Vagina (tissue), 2 donors: ENCODE measurements at regions not wholly inside any gene's neighbourhood (a gene's known extent, or its start where the extent isn't known, plus 50 kb on each side); places are given as distances from the start of the nearest gene placed in this dataset.
"Not testable (repeated sequence)": the region's sequence is repeated elsewhere in the genome, so short reads cannot be mapped to it uniquely, and the experiment has no call there.

ENCODE experiments used
- CTCF ChIP-seq, 3 experiments: fragments of 450-650 bp in 2 of 3; fragments of 200-600 bp in 1 of 3; sonication (generic) in 1 of 3; IDR thresholded peaks; one replicate each; pipeline ENCODE4 v1.5.1; 2017 to 2019; ENCODE audit warnings: antibody characterized with exemption in 3 of 3, mild to moderate bottlenecking in 2 of 3, moderate library complexity in 2 of 3
- POLR2A ChIP-seq, 2 donors: fragments of 450-650 bp; IDR thresholded peaks; one replicate each; pipeline ENCODE4 v1.6.1; 2017; ENCODE audit warnings: antibody characterized with exemption in 2 of 2, mild to moderate bottlenecking in 2 of 2, moderate library complexity in 2 of 2
- POLR2AphosphoS5 ChIP-seq, 2 donors: sonication (generic); formaldehyde crosslinking; IDR thresholded peaks; one replicate each; pipeline ENCODE4 v1.9.0; 2017; ENCODE audit warnings: antibody characterized with exemption in 2 of 2, mild to moderate bottlenecking in 2 of 2, low read depth in 1 of 2; ENCODE audit not compliant: insufficient read depth in 1 of 2

GRCh38 chr5:159502116-159502515 is 171.8 kb upstream of the IL12B start:
- not testable (repeated sequence) for TF ChIP-seq CTCF (IDR thresholded peaks at IDR 0.05); POLR2A (IDR thresholded peaks at IDR 0.05); POLR2AphosphoS5 (IDR thresholded peaks at IDR 0.05; ENCODE audit: insufficient read depth in 1 of 2, low read depth in 1 of 2)
